Epithelial cell of esophagus (primary cell): ENCODE measurements at regions not wholly inside any gene's neighbourhood (a gene's known extent, or its start where the extent isn't known, plus 50 kb on each side); places are given as distances from the start of the nearest gene placed in this dataset.
A peak's percentile ranks its signal among the peaks of the same experiment; 100 is the strongest.

Experiments
- DNase-seq: peaks from one replicate; pipeline ENCODE4 v3.0.0; 2010; ENCODE audit warnings: low read depth
- H3K4me3 ChIP-seq: 2 replicates; pipeline ENCODE4 v1.5.1; 2011; ENCODE audit warnings: mild to moderate bottlenecking, low read length, control low read depth
- TF ChIP-seq, protein P1 (sequence below): IDR thresholded peaks from 2 replicates; pipeline ENCODE4 v1.5.1; 2011; ENCODE audit warnings: low read depth, mild to moderate bottlenecking, low read length, control low read depth, inconsistent platforms; ENCODE audit not compliant: insufficient read depth; ENCODE audit errors: missing control alignments

- DNase-seq = no peak
- H3K4me3 ChIP-seq = no peak overlapping the region
- TF ChIP-seq, protein P1, sequence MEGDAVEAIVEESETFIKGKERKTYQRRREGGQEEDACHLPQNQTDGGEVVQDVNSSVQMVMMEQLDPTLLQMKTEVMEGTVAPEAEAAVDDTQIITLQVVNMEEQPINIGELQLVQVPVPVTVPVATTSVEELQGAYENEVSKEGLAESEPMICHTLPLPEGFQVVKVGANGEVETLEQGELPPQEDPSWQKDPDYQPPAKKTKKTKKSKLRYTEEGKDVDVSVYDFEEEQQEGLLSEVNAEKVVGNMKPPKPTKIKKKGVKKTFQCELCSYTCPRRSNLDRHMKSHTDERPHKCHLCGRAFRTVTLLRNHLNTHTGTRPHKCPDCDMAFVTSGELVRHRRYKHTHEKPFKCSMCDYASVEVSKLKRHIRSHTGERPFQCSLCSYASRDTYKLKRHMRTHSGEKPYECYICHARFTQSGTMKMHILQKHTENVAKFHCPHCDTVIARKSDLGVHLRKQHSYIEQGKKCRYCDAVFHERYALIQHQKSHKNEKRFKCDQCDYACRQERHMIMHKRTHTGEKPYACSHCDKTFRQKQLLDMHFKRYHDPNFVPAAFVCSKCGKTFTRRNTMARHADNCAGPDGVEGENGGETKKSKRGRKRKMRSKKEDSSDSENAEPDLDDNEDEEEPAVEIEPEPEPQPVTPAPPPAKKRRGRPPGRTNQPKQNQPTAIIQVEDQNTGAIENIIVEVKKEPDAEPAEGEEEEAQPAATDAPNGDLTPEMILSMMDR = no peak
Observed at GRCh38 chr5:105554568-105555169, 1992.1 kb upstream of the NUDT12 start.

GRCh38 chr5:105544300-105544699 lies 1981.7 kb upstream of the NUDT12 start:
- TF ChIP-seq, protein P1 = no peak
- no peak overlapping the region for H3K4me3 ChIP-seq
- no peak for DNase-seq

DNA sequence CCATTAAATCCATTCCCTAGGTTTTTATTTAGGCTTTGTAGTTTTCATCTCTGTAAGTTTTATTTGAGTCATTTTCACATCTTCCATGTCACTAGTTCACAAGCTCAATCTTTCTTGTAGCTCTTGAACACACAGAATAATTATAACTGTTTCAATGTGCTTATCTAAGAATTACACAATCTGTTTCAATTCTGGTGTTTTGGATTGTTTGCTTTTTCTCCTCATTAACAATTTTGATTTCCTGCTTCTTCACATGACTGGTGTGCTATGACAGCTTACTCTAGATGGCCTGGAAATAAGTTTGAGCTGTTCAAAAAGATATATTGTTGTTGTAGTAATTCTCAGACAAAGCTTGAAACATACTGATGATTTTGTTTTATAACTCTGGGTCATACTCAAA lies 1974.1 kb upstream of the NUDT12 start:
- DNase-seq = no peak
- H3K4me3 ChIP-seq = no peak overlapping the region
- TF ChIP-seq, protein P1 = no peak

- TF ChIP-seq, protein P1 = no peak
- no peak overlapping the region for H3K4me3 ChIP-seq
- peak; percentile 62 for DNase-seq
Observed at GRCh38 chr5:105530716-105531261, 1968.2 kb upstream of the NUDT12 start.

- peak; percentile 54 for DNase-seq
- H3K4me3 ChIP-seq = no peak overlapping the region
- TF ChIP-seq, protein P1 = no peak
Observed at GRCh38 chr5:105529851-105530250, 1967.3 kb upstream of the NUDT12 start.

DNA sequence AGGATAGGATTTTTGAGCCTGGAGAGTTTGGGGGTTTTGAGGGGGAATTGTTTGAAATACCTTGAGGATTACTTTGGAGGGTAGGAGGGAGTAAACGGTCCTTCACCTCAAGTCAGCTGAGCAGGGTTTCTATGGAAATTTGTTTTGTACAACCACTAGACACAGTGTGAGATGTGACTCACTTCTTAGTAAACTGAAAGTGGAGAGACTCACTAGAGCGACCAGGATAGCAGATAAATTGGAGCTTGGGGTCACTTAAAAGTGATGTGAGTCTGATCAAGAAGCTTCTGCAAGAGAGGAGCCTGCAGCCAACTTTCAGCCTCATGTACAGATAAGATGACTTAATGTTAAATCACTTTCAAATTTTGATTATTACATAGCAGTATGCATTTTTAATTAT lies 1945.9 kb upstream of the NUDT12 start:
- peak; percentile 7 for DNase-seq
- H3K4me3 ChIP-seq = no peak overlapping the region
- TF ChIP-seq, protein P1 = no peak

GRCh38 chr5:105506692-105507277 lies 1944.2 kb upstream of the NUDT12 start:
- DNase-seq = peak; percentile 54
- TF ChIP-seq, protein P1 = peak; percentile 76
- H3K4me3 ChIP-seq = no peak overlapping the region
